Fibroblast of skin of right quadriceps (primary cell): ENCODE measurements at regions not wholly inside any gene's neighbourhood (a gene's known extent, or its start where the extent isn't known, plus 50 kb on each side); places are given as distances from the start of the nearest gene placed in this dataset.

Experiments used
- DNase-seq: peaks from one replicate; pipeline ENCODE4 v3.0.0-alpha.2; 2013

DNA sequence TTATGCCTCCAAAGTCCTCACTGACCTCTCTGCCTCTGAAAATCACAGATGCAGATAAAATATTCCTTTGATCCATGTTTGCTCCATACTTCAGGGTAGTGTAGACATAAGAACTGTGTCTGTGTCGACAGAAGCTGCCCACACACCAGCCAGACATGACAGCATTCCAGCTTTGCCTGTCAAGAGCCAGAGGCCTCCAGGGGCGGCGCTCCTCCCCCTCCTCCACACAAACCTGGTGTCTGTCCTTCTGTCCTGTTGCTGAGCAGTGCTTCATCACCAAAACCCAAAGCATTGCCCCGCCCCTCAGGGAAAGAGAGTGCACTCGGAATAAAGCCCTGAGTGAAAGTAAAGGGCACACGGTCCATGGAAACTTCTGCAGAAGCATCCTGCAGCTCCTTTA lies 379.4 kb downstream of the FBXW7 start:
- no peak for DNase-seq

DNA sequence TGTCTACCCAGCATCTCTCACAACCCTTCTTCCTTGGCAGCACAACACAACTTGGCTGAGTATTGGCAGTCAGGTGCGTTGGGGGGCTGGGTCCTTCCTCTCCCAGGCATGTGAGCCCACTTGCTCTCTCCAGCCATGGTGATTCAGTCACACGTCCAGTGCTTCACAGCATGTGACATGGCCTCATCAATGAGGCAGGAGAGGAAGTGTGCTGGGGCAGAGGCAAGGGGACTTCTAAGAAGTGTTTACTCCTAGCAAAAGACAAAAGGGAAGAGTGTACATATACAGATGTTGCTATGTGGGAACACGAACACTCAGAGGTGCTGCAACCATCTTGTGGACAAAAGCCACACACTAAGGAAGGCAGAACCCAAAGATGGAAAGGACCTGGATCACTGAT lies 380.8 kb downstream of the FBXW7 start:
- DNase-seq, result no peak

GRCh38 chr4:152154433-152154832 lies 381.5 kb downstream of the FBXW7 start:
- no peak for DNase-seq

- DNase-seq, result no peak
These were observed 382.2 kb downstream of the FBXW7 start for GRCh38 chr4:152153476-152154270.

DNA sequence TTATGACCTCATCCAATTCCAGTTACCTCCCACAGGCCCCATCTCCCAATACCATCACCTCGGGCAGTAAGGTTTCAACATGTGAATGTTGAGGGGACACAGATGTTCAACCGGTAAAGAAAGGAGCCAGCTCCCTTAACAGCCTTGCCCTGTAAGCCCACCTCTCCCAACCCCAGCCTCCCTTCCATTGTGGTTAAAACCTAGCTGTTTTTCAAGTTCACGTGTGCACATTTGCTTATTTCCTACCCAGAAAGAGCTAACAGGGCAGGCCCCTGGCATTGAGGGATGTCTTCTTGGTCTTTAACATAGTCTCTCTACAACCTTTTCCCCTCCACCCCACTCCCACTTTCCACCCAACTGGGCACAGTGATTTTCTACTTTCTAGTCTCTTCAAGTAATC lies 385.7 kb downstream of the FBXW7 start:
- DNase-seq, result no peak

DNA sequence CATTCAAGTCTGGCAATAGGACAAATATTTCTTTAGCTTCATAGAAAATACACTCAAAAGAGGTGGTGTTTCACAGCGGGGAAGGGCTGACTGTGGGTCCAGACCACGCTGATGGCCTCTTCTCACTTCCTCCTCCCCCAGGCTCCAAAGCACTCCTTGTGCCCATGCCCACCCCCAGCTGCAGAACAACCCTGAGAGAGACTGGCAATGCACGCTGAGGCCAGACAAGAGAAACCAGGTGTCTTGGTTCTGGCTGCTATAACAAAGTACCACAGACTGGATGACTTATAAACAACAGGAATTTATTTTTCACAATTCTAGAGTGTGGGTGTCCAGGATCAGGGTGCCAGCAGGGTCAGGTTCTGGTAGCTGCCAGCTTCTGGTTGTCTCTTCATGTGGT lies 386.1 kb downstream of the FBXW7 start:
- no peak for DNase-seq

- no peak for DNase-seq
These were observed 387.2 kb upstream of the GATB start for GRCh38 chr4:152148057-152148456.

- DNase-seq, result no peak
These were observed 385.4 kb upstream of the GATB start for GRCh38 chr4:152146244-152146643.

DNA sequence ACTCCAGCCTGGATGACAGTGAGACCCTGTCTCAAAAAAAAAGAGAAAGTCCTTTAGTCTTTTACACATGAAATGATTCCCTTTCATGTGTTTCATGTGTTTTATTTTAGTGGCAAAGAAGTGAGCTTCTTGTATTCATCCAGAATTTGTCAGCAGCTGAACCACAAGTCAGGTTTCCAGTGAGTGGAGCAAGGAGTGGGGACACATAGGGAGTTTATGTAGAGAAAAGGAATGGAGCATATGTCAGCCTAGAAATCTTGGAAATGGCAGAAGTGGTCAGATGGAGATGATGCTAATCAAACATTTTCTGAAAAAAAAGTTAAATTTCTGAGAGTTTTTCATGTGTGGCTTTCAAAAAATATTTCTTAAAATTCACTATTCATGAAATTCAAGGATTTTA lies 383.0 kb upstream of the GATB start:
- no peak for DNase-seq

- DNase-seq, result no peak
These were observed 377.6 kb upstream of the GATB start for GRCh38 chr4:152138451-152138850.

- no peak for DNase-seq
These were observed 372.0 kb upstream of the GATB start for GRCh38 chr4:152132776-152133175.

DNA sequence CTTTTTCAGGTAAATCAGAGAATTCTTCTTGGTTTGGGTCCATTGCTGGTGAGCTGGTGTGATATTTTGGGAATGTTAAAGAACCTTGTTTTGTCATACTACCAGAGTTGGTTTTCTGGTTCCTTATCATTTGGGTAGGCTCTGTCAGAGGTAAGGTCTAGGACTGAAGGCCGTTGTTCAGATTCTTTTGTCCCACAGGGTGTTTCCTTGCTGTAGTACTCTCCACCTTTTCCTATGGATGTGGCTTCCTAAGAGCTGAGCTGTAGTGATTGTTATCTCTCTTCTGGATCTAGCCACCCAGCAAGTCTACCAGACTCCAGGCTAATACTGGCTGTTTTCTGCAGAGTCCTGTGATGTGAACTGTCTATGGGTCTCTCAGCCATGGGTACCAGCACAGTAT lies 367.5 kb upstream of the GATB start:
- no peak for DNase-seq

DNA sequence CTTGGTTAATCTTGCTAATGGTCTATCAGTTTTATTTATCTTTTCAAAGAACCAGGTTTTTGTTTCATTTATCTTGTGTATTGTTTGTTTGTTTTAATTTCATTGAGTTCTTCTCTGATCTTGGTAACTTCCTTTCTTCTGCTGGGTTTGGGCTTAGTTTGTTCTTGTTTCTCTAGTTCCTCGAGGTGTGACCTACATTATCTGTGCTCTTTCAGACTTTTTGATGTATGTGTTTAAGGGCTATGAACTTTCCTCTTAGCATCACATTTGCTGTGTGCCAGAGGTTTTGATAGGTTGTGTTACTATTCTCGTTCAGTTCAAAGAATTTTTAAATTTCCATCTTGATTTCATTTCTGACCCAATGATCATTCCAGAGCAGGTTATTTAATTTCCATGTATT lies 365.4 kb upstream of the GATB start:
- DNase-seq, result no peak

DNA sequence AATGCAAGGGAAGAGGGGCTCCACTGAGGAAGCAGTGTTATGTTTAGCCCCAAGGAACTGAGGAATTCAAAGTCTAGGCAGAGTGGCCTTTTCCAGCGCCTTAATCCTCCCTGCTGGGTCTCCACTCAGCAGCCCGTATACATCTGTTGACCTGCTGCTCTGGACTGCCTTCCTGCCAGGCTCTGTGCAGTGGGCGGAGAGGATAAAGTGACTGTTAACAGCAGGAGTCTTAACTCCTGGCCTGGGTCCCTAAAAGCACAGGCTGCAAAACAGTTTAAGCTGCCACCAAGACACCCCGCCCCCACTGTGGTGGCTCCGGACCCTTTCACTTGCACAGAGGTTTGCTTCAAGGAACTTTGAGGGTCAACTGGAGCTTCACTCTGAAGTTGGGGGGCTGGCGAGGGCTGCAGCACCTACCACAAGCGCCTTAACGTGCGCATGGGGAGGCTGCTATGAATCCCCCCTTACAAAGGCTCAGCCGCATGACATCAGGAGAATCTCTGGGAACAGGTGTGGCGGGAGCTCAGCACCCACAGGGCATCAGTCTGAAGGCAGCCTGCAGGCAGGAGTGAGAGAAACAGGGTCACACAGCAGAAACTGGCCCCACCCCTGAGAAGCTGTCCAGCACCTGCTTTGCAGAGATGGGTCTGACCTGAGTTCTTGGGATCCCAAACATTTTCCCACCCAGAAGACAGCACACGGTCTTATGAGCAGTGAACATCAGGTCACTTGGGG lies 358.2 kb upstream of the GATB start:
- no peak for DNase-seq

- DNase-seq, result no peak
These were observed 357.2 kb upstream of the GATB start for GRCh38 chr4:152117933-152118507.

- no peak for DNase-seq
These were observed 356.7 kb upstream of the GATB start for GRCh38 chr4:152117520-152117919.

GRCh38 chr4:152117054-152117453 lies 356.2 kb upstream of the GATB start:
- no peak for DNase-seq

DNA sequence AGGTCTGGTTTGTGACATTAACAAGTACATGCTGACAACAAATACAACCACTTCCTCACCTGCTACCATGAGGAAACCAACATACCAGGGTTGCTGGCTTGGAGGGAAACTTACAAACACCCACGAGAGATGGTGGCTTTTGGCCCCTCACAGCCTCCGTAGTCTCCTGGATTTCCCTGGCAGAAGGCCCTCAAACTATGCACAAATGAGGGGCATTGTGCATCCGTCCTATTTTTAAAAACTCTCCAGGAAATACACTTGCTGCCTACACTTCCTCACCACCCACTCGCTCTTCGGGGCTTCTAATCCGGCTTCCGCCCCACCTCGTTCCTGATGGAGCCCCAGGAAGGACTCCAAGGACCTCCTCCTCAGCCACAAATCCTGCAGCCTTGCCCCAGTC lies 355.0 kb upstream of the GATB start:
- no peak for DNase-seq

DNA sequence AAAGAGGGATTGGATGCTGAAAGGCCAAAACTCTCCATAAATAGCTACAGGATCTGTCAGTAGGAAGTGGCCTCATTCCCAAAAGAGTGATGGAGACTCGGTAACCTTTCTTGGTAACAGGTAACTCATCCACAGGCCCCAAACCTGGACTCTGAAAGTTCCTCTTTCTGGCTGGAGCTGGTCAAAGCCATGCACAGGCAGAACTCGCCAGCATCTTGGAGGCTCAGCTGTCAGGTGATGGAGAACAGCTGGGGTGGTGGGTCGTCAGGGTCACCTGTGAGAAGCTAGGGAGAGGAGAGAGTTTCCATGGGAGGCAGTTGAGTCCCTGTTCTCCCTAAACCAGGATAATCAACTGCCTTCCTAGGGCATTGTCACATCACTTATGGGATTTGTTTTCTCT lies 354.3 kb upstream of the GATB start:
- DNase-seq, result no peak

GRCh38 chr4:152114562-152114961 lies 353.8 kb upstream of the GATB start:
- DNase-seq, result no peak

DNA sequence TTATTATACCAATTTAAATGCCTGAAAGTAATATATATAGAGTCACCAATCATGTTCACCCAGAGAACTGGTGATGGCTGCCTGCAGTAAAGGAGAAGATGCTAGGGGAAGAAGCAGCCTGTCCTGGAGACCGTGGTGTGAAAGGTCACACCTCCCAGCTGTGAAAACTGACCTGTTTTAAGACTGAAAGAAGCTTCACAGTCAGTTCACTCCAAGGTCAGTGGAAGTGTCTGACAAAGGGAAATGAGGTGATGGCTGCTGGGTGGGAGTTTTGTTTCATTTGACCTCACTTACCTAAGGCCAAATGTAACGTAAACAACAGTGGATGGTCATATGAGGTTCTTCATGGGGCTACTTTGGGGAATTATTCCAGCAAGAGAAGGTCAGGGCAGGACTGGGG lies 352.1 kb upstream of the GATB start:
- DNase-seq, result no peak

DNA sequence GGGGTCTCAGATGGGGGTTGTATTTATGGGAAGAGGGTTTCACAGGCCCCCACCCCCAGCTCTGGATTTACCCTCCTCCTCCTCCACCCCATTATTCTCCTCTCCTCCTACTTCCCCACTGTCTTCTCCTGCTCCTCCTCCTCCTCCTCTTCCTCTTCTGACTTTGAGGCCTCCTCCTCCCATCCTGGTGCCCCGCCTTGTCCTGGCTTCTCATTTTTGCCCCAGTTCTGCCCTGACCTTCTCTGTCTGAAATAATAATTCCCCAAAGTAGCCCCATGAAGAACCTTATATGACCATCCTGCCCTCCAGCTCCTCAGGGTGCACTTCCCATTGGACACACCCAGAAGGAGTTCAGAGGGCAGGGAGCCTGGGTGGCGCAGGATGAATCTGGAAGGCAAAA lies 351.4 kb upstream of the GATB start:
- DNase-seq, result no peak

- no peak for DNase-seq
These were observed 350.0 kb upstream of the GATB start for GRCh38 chr4:152110780-152111179.
